H9 (cell line): ENCODE measurements at regions not wholly inside any gene's neighbourhood (a gene's known extent, or its start where the extent isn't known, plus 50 kb on each side); places are given as distances from the start of the nearest gene placed in this dataset.

ENCODE experiments used
- DNase-seq: peaks from one replicate; pipeline ENCODE4 v3.0.0-alpha.2; 2017
- H2AFZ ChIP-seq: one replicate; pipeline ENCODE4 v1.6.1; 2013; ENCODE audit warnings: mild to moderate bottlenecking, low read length, control low read depth, moderate library complexity
- H2AK5ac ChIP-seq: 2 replicates; pipeline ENCODE4 v1.6.1; 2013; ENCODE audit warnings: low read length, control low read depth, mixed read lengths; ENCODE audit not compliant: insufficient read length
- H2BK120ac ChIP-seq: one replicate; pipeline ENCODE4 v1.6.1; 2013; ENCODE audit warnings: low read depth, mild to moderate bottlenecking, low read length, control low read depth, inconsistent platforms; ENCODE audit not compliant: poor library complexity, severe bottlenecking
- H2BK12ac ChIP-seq: 2 replicates; pipeline ENCODE4 v1.6.1; 2013; ENCODE audit warnings: low read length, control low read depth, mixed read lengths, low read depth; ENCODE audit not compliant: insufficient read length
- H2BK15ac ChIP-seq: 2 replicates; pipeline ENCODE4 v1.6.1; 2013; ENCODE audit warnings: low read depth, low read length, control low read depth
- H2BK20ac ChIP-seq: one replicate; pipeline ENCODE4 v1.6.1; 2013; ENCODE audit warnings: low read depth, mild to moderate bottlenecking, low read length, control low read depth, inconsistent platforms; ENCODE audit not compliant: poor library complexity, severe bottlenecking
- H2BK5ac ChIP-seq: 2 replicates; pipeline ENCODE4 v1.6.1; 2013; ENCODE audit warnings: low read length, control low read depth, mixed read lengths; ENCODE audit not compliant: insufficient read length
- H3K14ac ChIP-seq: 2 replicates; pipeline ENCODE4 v1.6.1; 2013; ENCODE audit warnings: low read length, control low read depth; ENCODE audit not compliant: insufficient read depth
- H3K18ac ChIP-seq: 2 replicates; pipeline ENCODE4 v1.6.1; 2013; ENCODE audit warnings: low read depth, mild to moderate bottlenecking, mixed read lengths, low read length, control low read depth; ENCODE audit not compliant: insufficient read length
- H3K23ac ChIP-seq: 2 replicates; pipeline ENCODE4 v1.6.1; 2013; ENCODE audit warnings: low read length, control low read depth, mixed read lengths, low read depth; ENCODE audit not compliant: insufficient read length
- H3K23me2 ChIP-seq: 2 replicates; pipeline ENCODE4 v1.6.1; 2013; ENCODE audit warnings: low read depth, mild to moderate bottlenecking, mixed read lengths, low read length, control low read depth; ENCODE audit not compliant: insufficient read length, poor library complexity, severe bottlenecking
- H3K27ac ChIP-seq: 2 replicates; pipeline ENCODE4 v1.5.1; 2013; ENCODE audit warnings: low read length, control low read depth, mixed read lengths, low read depth; ENCODE audit not compliant: insufficient read length
- H3K27me3 ChIP-seq: 2 replicates; pipeline ENCODE4 v1.6.1; 2013; ENCODE audit warnings: low read length, control low read depth, inconsistent platforms; ENCODE audit not compliant: insufficient read depth
- H3K4ac ChIP-seq: 2 replicates; pipeline ENCODE4 v1.6.1; 2013; ENCODE audit warnings: low read depth, mild to moderate bottlenecking, control low read depth, inconsistent platforms, low read length, moderate library complexity
- H3K4me1 ChIP-seq: 2 replicates; pipeline ENCODE4 v1.6.1; 2013; ENCODE audit warnings: low read length, control low read depth, inconsistent platforms; ENCODE audit not compliant: insufficient read depth
- H3K4me2 ChIP-seq: 2 replicates; pipeline ENCODE4 v1.6.1; 2013; ENCODE audit warnings: low read length, control low read depth, mixed read lengths; ENCODE audit not compliant: insufficient read length, insufficient read depth
- H3K56ac ChIP-seq: 2 replicates; pipeline ENCODE4 v1.6.1; 2013; ENCODE audit warnings: low read depth, mild to moderate bottlenecking, mixed read lengths, low read length, control low read depth; ENCODE audit not compliant: insufficient read length
- H3K79me1 ChIP-seq: 2 replicates; pipeline ENCODE4 v1.6.1; 2013; ENCODE audit warnings: low read depth, mild to moderate bottlenecking, moderate library complexity, low read length, control low read depth, inconsistent platforms; ENCODE audit not compliant: insufficient read depth, poor library complexity, severe bottlenecking
- H3K79me2 ChIP-seq: 2 replicates; pipeline ENCODE4 v1.6.1; 2013; ENCODE audit warnings: low read length, control low read depth, inconsistent platforms; ENCODE audit not compliant: insufficient read depth
- H3K9ac ChIP-seq: 2 replicates; pipeline ENCODE4 v1.6.1; 2013; ENCODE audit warnings: low read length, control low read depth, mixed read lengths; ENCODE audit not compliant: insufficient read length; ENCODE audit errors: extremely low read depth
- H3K9me3 ChIP-seq: one replicate; pipeline ENCODE4 v1.6.1; 2013; ENCODE audit warnings: low read depth, low read length, inconsistent platforms; ENCODE audit not compliant: control insufficient read depth
- H3T11ph ChIP-seq: one replicate; pipeline ENCODE4 v1.6.1; 2013; ENCODE audit warnings: mild to moderate bottlenecking, low read length, control low read depth, inconsistent platforms
- H4K20me1 ChIP-seq: one replicate; pipeline ENCODE4 v1.6.1; 2013; ENCODE audit not compliant: control insufficient read depth, insufficient read length, insufficient read depth
- H4K5ac ChIP-seq: 2 replicates; pipeline ENCODE4 v1.6.1; 2013; ENCODE audit warnings: low read depth, mild to moderate bottlenecking, mixed read lengths, low read length, control low read depth; ENCODE audit not compliant: insufficient read length
- H4K8ac ChIP-seq: replicated peaks from 2 replicates; pipeline ENCODE4 v1.6.1; 2013; ENCODE audit warnings: low read length, control low read depth, mixed read lengths, low read depth; ENCODE audit not compliant: insufficient read length
- H4K91ac ChIP-seq: 2 replicates; pipeline ENCODE4 v1.6.1; 2013; ENCODE audit warnings: low read depth, mild to moderate bottlenecking, moderate library complexity, mixed read lengths, low read length, control low read depth; ENCODE audit not compliant: insufficient read length
- H3K27ac Mint-ChIP-seq, 3 experiments: 2 replicates in 2 of 3; 3 replicates in 1 of 3; pipeline ENCODE4 v1.8.0; 2020 to 2021; ENCODE audit warnings: mixed read lengths in 3 of 3, mild to moderate bottlenecking in 1 of 3, moderate library complexity in 1 of 3
- H3K27me3 Mint-ChIP-seq: 2 replicates; pipeline ENCODE4 v1.8.0; 2021; ENCODE audit warnings: low read depth, mild to moderate bottlenecking, moderate library complexity, mixed read lengths
- H3K36me3 Mint-ChIP-seq, 3 experiments: 2 replicates in 2 of 3; 3 replicates in 1 of 3; pipeline ENCODE4 v1.8.0; 2020 to 2021; ENCODE audit warnings: low read depth in 3 of 3, mixed read lengths in 3 of 3; ENCODE audit not compliant: insufficient read depth in 1 of 3
- H3K4me1 Mint-ChIP-seq, 2 experiments: 2 replicates each; pipeline ENCODE4 v1.8.0; 2020; ENCODE audit warnings: mixed read lengths in 2 of 2
- H3K4me3 Mint-ChIP-seq, 2 experiments: 2 replicates in 1 of 2; 3 replicates in 1 of 2; pipeline ENCODE4 v1.8.0; 2020 to 2021; ENCODE audit warnings: mild to moderate bottlenecking in 2 of 2, mixed read lengths in 2 of 2, moderate library complexity in 1 of 2
- H3K9me3 Mint-ChIP-seq, 2 experiments: 2 replicates in 1 of 2; 3 replicates in 1 of 2; pipeline ENCODE4 v1.8.0; 2020; ENCODE audit warnings: mild to moderate bottlenecking in 2 of 2, mixed read lengths in 2 of 2, moderate library complexity in 1 of 2
- WGBS: extraction: QIAGEN DNeasy Blood & Tissue Kit; methylation state at CpG from one replicate; pipeline ENCODE4 v1.1.7; 2013; ENCODE audit warnings: missing lambda C conversion rate, low lambda C conversion rate, mixed read lengths; ENCODE audit not compliant: insufficient read length; ENCODE audit errors: extremely low coverage; 5-methylcytosine and 5-hydroxymethylcytosine counted together
- TF ChIP-seq, protein P1 (sequence below): fragments of 200-600 bp; sonication (generic); conservative IDR thresholded peaks from 3 replicates; pipeline ENCODE4 v1.8.0; 2021; ENCODE audit warnings: antibody characterized with exemption, mild to moderate bottlenecking

DNA sequence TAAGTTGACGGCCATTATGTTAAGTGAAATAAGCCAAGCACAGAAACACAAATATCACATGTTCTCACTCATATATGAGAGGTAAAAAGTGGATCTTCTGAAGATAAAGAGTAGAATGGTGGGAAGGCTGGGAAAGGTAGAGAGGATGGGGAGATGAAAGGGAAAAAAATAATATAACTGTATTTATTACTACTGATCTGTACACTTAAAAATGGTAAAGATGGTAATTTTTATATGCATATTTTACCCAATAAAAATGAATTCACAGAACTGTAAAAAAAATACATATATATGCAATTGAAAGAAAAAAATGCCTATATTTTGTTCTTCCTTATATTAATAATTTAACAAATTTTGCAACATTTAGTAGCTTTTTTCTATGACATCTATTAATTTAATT lies 694.4 kb upstream of the MARCKS start:
- Histone ChIP-seq H4K20me1 (no peaks in the 10 kb centered on the region), H3K23me2 (no peaks in the 10 kb centered on the region), H2BK15ac (no peak overlapping the region), H4K8ac (no peak overlapping the region), H4K91ac (no peak overlapping the region), H3K27ac (no peak overlapping the region), H3K79me1 (no peaks in the 10 kb centered on the region), H3K9ac (no peak overlapping the region), H4K5ac (no peak overlapping the region), H3K4me1 (no peaks in the 10 kb centered on the region), H2AK5ac (no peak overlapping the region), H3K18ac (no peak overlapping the region), H3K4ac (no peak overlapping the region), H3K14ac (no peak overlapping the region), H2BK12ac (no peak overlapping the region), H3K23ac (no peak overlapping the region), H3K9me3 (no peaks in the 10 kb centered on the region), H2AFZ (no peak overlapping the region), H3K27me3 (no peaks in the 10 kb centered on the region), H2BK5ac (no peak overlapping the region), H3K79me2 (no peaks in the 10 kb centered on the region), H3K56ac (no peak overlapping the region), H3K4me2 (no peak overlapping the region), H3T11ph (no peak overlapping the region), H2BK20ac (no peak overlapping the region), H2BK120ac (no peak overlapping the region)
- Mint-ChIP-seq H3K27ac (no peak overlapping the region), H3K9me3 (no peaks in the 10 kb centered on the region; a peak in 1 of 5 replicates), H3K27me3 (no peaks in the 10 kb centered on the region), H3K36me3 (no peaks in the 10 kb centered on the region), H3K4me1 (peaks cover 2 to 8% of the 10 kb centered on the region in 2 experiments; a peak in 2 of 4 replicates), H3K4me3 (no peak overlapping the region)
- WGBS, result no CpG with 5 or more reads among the region's 1 CpG
- no peak for DNase-seq
- TF ChIP-seq, protein P1, sequence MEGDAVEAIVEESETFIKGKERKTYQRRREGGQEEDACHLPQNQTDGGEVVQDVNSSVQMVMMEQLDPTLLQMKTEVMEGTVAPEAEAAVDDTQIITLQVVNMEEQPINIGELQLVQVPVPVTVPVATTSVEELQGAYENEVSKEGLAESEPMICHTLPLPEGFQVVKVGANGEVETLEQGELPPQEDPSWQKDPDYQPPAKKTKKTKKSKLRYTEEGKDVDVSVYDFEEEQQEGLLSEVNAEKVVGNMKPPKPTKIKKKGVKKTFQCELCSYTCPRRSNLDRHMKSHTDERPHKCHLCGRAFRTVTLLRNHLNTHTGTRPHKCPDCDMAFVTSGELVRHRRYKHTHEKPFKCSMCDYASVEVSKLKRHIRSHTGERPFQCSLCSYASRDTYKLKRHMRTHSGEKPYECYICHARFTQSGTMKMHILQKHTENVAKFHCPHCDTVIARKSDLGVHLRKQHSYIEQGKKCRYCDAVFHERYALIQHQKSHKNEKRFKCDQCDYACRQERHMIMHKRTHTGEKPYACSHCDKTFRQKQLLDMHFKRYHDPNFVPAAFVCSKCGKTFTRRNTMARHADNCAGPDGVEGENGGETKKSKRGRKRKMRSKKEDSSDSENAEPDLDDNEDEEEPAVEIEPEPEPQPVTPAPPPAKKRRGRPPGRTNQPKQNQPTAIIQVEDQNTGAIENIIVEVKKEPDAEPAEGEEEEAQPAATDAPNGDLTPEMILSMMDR, result no peak
